GM19324 (cell line): ENCODE measurements at regions not wholly inside any gene's neighbourhood (a gene's known extent, or its start where the extent isn't known, plus 50 kb on each side); places are given as distances from the start of the nearest gene placed in this dataset.
"Not testable (repeated sequence)": the region's sequence is repeated elsewhere in the genome, so short reads cannot be mapped to it uniquely, and the experiment has no call there.

Source experiments
- ATAC-seq: cut with Tn5 transposase; IDR thresholded peaks from one replicate; pipeline ENCODE4 v1.9.1; 2021; ENCODE audit warnings: mild to moderate bottlenecking, moderate library complexity; ENCODE audit not compliant: unreplicated experiment, low FRiP score

GRCh38 chr4:159904906-159905305 lies 802.0 kb downstream of the RAPGEF2 start:
- no peak for ATAC-seq

- no peak for ATAC-seq
These were observed 803.2 kb downstream of the RAPGEF2 start for GRCh38 chr4:159906051-159906450.

GRCh38 chr4:159906517-159906916 lies 803.6 kb downstream of the RAPGEF2 start:
- no peak for ATAC-seq

GRCh38 chr4:159910721-159911120 lies 807.8 kb downstream of the RAPGEF2 start:
- ATAC-seq, result no peak

- no peak for ATAC-seq
These were observed 819.2 kb downstream of the RAPGEF2 start for GRCh38 chr4:159922119-159922518.

- no peak for ATAC-seq
These were observed 822.9 kb downstream of the RAPGEF2 start for GRCh38 chr4:159925770-159926169.

- no peak for ATAC-seq
These were observed 824.0 kb downstream of the RAPGEF2 start for GRCh38 chr4:159926871-159927270.

GRCh38 chr4:159927781-159928180 lies 824.9 kb downstream of the RAPGEF2 start:
- ATAC-seq, result no peak

GRCh38 chr4:159934602-159935001 lies 831.7 kb downstream of the RAPGEF2 start:
- not testable (repeated sequence) for ATAC-seq

- ATAC-seq, result peak; percentile 48
These were observed 834.7 kb downstream of the RAPGEF2 start for GRCh38 chr4:159937595-159937994.

- not testable (repeated sequence) for ATAC-seq
These were observed 836.8 kb downstream of the RAPGEF2 start for GRCh38 chr4:159939681-159940080.

- ATAC-seq, result no peak
These were observed 838.2 kb downstream of the RAPGEF2 start for GRCh38 chr4:159941076-159941475.

- no peak for ATAC-seq
These were observed 841.6 kb downstream of the RAPGEF2 start for GRCh38 chr4:159944477-159944876.

- ATAC-seq, result peak; percentile 61
These were observed 844.2 kb downstream of the RAPGEF2 start for GRCh38 chr4:159946983-159947615.

- no peak for ATAC-seq
These were observed 847.8 kb downstream of the RAPGEF2 start for GRCh38 chr4:159950707-159951106.

GRCh38 chr4:159966746-159967145 lies 863.9 kb downstream of the RAPGEF2 start:
- no peak for ATAC-seq

GRCh38 chr4:159976871-159977482 lies 874.1 kb downstream of the RAPGEF2 start:
- not testable (repeated sequence) for ATAC-seq

- no peak for ATAC-seq
These were observed 875.2 kb downstream of the RAPGEF2 start for GRCh38 chr4:159977907-159978617.

- no peak for ATAC-seq
These were observed 876.5 kb downstream of the RAPGEF2 start for GRCh38 chr4:159979351-159979750.

GRCh38 chr4:159979953-159980352 lies 877.1 kb downstream of the RAPGEF2 start:
- no peak for ATAC-seq

- ATAC-seq, result no peak
These were observed 878.1 kb downstream of the RAPGEF2 start for GRCh38 chr4:159980826-159981468.
